ENCODE measurements at regions not wholly inside any gene's neighbourhood (a gene's known extent, or its start where the extent isn't known, plus 50 kb on each side); places are given as distances from the start of the nearest gene placed in this dataset.

- TF ChIP-seq BCL11A (IDR thresholded peaks at IDR 0.05; ENCODE audit: low read depth, low read length) (no peak), SIX5 (IDR thresholded peaks at IDR 0.05; ENCODE audit: low read depth, low read length, severe bottlenecking) (no peak), CHD2 (IDR thresholded peaks at IDR 0.05; ENCODE audit: borderline replicate concordance, low read depth, low read length) (no peak), ZNF274 (IDR thresholded peaks at IDR 0.05; ENCODE audit: insufficient read depth, insufficient read length) (no peak), TAF1 (IDR thresholded peaks at IDR 0.05; ENCODE audit: borderline replicate concordance, low read depth, low read length) (no peak), ATF3 (IDR thresholded peaks at IDR 0.05; ENCODE audit: borderline replicate concordance, extremely low read depth, low read depth, low read length) (no peak)
Observed at GRCh38 chr3:84724877-84725276, 233.9 kb upstream of the CADM2 start.
